Stimulated activated CD8-positive, alpha-beta memory T cell treated with anti-CD3 and anti-CD28 coated beads, Interleukin-15, amount 100 ng/mL, for 4 hours (primary cell): ENCODE measurements at regions not wholly inside any gene's neighbourhood (a gene's known extent, or its start where the extent isn't known, plus 50 kb on each side); places are given as distances from the start of the nearest gene placed in this dataset.
A peak's percentile ranks its signal among the peaks of the same experiment; 100 is the strongest.

Experiments
- DNase-seq, 2 donors: peaks; one replicate each; pipeline ENCODE4 v3.0.0-alpha.2; 2020; ENCODE audit warnings: low read depth in 2 of 2

DNA sequence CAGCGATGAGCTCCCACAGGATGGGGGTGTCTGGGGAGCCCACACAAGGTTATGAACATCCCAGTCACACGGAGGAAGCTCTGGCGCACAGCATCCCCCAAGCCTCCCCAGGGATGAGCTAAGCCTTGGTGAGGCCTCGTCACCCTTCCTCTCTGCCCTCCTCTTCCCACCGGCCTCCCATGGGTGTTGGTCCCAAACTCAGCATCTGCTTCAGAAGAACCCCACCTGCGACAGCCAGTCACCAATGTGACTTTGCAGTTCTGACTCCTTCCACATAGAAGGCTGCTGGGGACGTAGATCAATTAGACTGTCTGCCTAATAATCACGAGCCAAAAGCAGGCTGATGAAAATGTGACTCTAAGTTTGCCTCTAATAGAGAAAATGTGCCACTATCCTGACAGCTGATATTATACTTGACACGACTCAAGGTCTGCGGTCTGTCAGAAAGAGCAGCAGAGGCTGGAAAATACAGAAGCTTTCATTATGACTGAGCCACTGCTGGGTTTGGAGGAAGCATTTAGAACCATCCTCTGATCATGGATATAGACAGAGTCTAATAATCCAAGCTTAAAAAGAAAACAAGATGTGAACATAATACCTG is 116.0 kb upstream of the PFKP start:
- DNase-seq, result no peak

DNA sequence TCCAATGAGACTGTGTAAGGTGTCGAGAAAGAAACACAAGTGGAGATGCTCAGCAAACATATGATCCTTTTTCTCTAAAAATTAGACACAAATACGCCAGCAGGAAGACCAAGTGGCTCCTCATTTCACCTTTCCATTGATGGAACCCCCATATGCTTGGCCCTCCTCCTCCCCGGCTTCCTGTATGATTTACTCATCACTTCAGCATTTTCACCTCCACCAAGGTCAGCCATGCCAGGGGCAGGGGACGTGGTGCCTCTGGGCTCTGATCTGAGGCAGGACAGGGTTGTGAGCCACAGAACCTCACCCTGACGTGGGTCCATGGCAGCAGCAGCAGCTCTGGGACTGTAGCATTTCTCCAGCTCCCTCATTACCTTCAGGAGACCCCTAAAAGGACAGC is 116.8 kb upstream of the PFKP start:
- no peak for DNase-seq

DNA sequence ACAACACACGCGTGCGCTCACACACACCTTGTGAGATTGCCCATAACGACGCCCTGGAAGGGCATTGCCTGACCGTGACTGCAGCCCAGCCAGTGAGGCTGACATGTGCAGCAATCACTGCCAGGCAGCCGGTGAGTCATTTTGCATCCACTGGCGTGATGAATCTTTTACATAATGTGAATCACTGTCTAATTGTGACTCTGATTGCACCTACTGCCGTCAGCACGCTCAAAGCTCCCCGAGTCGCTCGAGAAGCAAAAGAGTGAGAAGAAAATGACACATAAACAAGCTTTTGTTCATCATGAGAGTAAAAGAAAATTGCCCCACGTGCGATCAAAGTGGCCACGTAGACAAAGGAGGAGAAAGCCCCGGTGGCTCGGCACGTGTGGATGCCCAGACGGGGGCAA is 117.4 kb upstream of the PFKP start:
- no peak for DNase-seq

DNA sequence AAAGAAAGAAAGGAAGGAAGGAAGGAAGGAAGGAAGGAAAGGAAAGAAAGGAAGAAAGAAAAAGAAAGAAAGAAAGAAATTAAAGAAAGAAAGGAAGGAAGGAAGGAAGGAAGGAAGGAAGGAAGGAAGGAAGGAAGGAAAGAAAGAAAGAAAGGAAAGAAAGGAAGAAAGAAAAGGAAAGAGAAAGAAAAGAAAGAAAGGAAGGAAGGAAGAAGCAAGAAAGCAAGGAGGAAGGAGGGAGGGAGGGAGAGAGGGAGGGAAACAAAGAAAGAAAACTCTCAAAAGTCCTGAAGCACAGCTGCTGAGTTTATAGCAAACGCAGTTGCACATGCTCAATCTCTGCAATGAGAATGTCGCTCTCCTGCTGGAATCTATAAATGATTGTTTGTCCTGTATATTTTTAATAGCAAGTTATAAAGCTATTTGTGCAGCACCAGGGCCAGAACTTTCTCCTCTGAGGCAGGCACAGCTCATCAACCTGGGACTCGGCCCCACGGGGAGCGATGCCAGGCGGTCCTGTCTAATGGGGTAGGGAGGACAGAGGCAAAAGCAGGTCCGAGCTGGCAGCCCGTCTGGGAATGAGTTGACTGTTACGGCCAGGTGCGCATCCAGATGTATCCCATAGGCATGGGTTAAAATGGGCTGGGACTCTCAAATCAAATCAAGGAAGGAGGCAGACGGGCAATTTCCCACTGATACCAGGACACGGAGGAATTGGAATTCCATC is 118.0 kb upstream of the PFKP start:
- no peak for DNase-seq

DNA sequence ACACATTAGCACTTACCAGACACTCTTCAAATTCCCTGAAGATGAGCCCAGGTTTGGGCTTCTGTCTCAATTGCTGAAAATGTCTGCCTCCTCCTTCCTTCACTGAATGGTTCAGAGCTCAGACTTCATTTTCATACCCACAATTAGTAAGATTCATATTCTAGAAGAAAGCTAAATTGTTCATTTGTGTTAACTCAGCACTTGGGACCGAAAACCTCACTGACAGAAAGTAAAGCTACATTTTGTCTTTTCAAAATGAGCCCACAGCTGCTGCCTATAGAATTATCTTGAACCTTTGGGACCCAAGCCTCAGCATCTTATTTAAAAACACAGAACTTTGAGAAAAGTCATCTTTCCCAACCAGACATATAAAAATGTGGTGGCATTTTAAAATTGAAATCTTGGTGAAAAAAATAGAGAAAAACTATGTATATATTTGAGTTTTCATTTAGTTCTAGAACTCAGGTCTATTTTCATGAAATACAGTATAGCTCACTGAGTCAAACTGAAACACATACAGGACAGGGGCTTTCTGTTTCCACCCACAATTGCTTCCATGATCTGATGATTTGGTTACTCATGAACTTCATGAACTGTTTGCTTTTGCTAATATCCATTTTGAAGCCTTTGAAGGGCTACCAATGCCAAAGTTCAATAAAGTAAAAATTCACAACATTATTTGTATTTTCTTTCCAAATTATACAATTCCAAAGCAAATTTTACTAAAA is 119.1 kb upstream of the PFKP start:
- no peak for DNase-seq

DNA sequence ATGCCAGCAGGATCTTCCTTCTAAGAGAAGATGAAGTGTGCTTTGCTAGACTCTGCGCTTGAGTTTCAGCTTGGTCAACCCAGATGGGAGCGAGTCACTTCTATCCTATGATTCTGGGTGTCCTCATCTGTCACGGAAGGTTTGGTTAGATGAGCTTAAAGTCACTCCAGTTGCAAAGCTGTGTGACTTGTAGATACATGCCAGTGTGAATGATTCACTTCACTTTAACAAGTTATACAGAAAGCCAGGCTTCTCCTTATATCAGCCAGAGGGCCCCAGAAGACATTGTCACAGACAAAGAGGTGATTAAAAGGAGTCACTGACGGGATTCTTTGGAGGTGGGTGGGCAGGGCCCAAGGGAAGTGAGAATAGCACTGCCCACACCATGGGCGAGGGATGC is 122.6 kb upstream of the PFKP start:
- no peak for DNase-seq

DNA sequence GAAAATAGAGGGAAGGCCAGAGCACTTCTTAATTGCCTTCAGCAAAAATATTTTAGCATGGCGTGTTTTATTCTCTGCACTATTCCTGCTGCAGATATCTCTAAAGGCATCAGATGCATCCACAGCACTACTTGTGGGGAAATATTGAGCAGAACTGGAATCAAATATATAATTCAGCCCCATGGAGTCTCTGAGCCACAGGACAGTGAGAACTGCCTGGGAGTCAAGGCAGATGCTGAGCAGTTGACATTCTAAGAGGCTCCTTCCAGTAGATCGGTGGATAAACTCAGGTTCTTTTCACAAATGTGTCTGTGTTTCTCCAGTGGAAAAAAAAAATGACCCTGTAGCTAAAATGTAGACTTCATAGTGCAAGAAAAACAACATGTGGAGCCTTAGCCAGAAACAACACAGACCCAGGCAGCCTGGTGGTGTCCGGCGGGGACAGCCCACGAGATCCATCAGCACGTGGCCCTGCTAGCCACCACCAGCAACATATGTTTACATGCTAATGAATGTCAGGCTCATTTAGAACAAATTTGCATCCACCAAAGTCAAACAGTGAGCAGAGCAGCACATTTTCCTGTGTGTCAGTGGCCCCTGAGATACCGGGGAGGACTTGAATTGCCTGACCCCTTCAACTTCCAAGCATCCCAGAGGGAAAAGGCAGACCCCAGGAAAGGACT is 123.3 kb upstream of the PFKP start:
- DNase-seq, result no peak

DNA sequence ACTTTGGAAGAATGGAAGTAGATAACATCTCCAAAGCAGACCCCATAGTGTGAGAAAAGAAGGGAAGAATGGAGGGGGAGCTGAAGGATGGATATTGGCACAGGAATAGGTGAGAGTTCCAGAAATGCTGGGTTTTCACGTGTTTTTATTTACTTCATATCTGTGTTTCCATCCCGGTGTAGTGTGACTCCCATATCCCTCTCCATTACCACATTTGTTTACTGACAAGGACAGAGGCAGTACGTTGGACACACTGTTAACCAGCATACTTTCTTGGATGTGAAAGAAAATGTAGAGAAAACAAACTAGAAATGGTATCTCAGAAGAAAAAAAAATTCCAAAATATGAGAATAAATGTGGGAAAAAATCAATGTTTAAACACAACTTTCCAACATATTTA is 124.4 kb upstream of the PFKP start:
- no peak for DNase-seq

DNA sequence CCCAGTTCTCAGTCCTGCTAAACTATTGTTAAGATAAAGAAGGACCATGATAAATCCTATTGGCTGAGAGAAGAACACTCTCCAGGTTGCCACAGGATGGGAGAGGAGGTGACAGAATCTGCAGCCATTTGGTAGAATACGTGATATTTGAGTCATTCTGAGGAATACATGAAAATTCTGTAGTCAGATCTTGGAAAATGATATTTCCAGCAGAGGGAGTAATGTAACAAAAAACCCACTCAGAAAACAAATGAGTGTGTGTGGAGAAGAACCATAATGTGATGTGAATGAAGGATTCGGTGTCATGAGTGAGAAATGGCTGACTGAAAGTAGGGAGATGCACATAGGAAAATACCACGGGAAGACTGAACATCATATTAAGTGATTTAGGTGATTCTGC is 128.5 kb upstream of the PFKP start:
- DNase-seq, result no peak

DNA sequence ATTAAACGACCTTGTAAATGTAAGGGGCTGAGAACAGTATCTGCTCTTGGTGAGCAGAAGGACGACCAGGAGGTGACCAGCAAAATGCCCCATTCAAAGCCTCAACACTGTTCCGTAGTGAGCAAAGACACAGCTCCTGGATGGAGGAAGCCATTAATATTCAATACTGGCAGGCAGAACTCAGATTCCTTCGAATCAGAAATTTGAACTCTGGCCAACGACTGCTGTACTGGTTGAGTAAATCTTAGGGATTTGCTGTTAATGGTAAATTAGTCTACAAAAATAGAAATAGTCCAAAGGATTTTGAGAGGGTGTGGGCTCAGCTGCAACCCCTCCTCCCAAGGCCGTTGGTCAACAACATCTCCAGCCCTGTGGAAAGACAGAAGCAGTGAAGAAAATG is 130.5 kb upstream of the PFKP start:
- DNase-seq, result no peak

DNA sequence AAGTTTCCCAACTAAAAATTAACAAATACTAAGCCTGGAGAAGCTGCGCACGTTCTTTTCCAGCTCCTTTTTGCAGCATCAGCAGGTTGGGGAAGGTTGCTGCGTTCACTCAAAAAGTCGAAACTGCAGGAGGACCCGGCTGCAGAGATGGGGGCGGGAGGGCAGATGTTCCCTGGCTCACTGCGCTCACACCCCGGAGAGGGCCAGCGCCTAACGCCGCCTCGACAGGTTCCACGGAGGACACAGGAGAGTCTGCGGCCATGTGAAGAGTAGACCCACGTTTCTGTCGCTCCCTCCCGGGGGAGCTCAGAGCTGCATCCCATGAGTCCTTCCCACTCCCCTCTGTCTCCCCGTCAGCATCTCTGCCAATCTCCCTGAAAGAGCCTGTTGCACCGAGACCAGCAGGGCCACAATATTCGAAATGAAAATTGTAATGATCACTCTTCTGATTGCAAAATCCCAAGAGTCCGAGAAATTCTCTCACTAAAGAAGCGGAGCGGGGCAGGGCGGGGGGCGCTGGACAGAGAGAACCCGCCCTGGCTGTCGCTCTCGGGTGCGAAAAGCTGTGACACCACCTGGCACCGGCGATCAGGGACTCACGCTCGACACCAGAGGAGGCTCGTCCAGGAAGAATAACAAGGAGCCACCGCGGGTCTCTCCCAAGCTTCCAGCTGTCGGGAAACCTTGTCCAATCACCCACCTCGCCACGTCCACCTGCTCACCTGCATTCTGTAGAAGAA is 131.5 kb upstream of the PFKP start:
- DNase-seq, result no peak

DNA sequence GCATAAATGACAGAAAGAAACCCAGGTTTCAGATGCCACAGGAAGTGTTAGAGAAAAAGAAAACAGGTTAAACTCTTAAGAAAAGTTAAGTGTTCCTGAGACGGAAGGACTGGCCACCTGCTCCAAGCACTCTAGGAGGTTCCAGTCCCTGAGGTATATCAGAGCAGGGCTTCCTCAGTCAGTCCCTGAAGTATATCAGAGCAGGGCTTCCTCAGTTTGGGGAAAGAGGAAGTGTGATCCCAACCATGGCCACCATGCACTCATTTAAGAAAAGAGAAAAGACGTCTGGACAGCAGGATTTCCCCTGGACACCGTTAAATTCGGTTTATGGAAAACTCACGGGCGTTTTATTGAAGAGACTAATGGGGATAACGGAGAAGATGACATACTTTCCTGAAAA is 133.4 kb upstream of the PFKP start:
- no peak for DNase-seq

DNA sequence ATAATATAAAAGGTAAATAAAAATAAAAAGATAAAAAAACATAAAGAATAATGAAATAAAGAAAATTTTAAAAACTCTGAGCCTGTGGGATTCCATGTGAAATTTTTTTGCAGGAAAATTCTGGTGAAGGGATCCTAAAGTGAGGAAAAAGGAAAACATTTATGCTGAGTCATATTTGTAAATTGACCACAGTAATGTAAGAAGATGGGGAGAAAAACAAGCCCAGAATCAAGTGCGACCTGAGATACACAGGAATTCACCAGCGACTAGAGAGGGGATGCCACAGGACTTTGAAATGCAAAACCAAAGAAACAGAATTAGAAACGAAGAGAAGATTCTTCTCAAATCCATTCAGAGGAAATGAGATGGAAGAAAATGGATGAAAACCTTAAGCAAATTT is 133.8 kb upstream of the PFKP start:
- DNase-seq, result no peak

DNA sequence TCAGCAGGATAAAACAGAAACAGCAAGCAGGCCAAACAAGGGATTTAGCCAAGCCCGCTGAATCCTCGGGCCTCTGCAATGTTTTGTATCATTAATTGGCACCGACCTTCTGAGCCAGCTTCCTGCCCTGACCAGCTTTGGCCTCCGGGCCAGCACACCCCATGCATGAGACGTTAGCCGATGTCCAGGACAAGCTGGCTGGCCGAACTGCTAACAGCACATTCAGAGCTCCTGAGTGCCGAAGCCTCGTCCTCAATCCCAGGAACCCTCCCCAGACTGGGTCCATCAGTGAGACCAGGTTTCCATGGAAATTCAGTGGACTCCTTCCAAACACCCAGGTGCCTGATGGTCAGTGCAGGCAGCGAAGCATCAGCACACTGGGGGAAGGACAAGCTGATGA is 134.3 kb upstream of the PFKP start:
- DNase-seq, result no peak

DNA sequence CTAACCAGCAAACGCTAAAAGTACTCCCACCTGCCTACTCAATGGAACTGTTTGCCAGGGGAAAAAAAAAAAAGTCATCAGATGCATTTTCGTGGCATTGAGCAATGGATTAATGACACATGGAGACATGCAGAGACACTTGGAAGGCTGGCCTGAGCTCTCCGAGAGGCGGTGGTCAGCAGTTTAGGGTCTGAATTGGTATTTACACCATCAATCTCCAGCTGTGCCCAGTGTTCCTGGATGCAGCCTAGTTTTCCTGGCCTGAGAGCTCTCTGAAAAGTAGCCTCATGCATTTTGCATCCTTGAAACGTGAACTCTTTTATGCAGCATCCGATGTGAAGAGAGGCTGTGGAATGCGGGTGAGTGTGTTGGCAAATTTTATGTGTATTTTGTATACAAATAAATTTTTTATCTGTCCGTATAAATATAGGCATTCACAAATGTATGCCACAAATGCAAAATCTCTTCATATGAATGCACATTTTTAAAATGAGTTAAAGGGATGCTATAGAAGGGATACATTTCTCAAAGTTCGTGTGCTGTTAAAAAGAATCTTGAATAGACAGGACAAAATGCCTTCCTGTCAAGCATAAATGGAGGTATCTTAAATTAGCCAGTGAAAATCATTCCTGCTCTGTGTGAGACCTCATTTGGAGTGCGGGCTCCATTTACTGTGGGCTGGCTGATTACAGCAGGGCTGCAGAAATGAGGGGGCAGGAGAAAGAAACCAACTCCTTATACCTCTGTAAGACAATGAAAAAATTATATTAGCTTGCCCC is 137.7 kb upstream of the PFKP start:
- no peak for DNase-seq

DNA sequence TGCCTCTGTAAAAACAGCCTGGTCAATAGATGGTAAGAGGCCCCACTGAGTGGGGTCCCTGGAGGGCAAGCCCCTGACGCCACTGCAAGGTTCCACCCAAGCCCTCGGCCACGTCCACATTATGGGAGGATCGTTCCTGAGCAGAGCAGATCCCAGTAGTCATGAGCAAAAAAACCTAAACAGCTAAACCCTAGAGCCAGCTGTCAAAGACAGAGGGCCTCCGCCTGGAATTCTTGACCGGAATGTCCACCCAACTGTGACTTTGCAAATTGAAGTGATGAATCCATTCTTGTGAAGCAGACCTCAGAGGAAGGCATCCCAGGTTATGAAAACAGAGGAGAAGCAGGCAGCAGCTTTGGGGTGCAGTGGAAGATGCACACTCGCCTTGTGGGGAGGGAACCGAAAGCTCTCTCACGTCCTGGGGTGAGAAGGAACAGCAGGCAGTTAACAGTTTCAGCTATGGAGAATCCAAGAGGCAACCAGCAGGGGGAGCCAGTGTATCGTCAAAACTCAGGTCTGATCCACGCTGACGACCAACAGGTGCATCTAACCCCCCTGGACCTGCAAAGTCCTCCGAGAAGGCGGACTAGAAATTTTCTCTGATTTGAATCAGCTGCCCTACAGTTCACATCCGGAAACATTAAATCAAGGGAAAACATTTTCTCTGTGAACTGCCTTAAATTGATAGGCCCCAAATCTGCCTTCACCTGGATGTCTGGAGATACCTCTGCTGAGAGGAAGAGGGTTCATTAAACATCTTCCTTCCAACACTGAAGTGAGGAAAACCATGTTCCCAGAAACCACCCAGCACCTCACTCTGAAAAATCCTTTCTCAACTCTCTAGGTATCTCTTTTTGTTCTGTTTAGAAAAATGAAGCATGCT is 139.1 kb upstream of the PFKP start:
- peak in 1 of 2 donors; percentile 27 for DNase-seq

DNA sequence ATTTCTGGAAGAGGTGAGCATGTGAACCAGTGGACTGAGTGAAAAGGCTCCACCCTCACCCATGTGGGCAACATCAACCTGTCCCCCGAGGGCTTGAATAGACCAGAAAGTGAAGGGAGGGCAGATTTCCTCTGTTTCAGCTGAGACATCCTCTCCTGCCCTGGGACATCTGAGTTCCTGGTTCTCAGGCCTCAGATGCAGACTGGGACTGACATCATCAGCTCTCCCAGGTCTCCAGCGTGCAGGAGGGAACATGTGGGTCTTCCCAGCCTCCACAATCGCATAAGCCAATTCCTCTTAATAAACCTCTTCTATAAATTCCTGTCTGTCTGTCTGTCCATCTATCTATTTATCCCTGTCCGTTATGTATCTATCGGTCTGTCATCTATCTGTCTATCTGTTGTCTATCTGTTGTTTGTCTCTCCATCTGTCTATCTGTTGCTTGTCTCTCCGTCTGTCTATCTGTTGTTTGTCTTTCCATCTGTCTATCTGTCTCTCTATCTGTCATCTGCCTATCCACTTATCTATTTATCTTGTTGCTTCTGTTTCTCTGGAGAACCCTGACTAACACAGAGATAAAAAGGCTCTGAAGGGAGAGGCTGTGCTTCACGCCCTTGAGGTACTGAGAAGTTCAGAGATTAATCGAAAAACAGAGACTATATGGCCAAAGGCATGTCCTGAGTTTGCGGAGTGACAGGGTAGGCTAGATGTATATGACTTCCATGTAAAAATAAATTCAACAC is 140.3 kb upstream of the PFKP start:
- DNase-seq, result no peak

DNA sequence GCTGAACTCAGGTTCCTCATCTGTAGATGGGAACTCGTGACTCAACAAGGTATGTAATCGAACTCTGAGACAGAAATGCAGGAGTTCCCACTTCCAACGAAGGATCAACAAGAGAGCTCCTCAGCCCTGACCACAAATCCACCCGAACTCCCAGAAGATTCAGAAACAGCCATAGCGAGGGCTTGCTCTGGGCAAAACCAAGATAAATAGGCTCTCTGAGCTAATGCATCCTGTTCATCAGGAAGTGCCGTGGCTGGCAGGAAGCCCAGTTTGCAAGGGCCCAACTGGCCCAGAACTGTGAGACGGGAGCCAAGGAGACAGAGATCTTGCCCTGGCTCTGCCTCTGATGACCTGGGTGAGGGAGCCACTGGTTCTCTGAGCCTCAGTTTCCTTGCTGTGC is 141.7 kb upstream of the PFKP start:
- DNase-seq, result no peak

DNA sequence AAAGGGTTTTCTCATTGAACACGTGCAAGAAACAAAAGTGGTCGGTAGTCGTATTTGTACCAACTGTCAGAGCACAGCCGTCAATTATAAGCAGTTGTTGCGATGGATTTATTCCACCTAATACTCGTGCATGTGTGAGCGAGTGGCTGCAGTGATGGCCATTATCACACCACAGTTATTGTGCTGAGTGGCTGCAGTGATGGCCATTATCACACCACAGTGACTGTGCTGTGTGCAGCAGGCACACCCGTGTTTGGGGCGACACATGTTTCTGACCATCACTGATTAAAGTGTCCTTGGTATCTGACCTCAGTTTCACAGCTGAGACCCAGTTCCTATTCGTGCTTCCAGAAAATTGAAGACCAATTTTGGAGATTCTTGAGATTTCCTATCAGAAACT is 142.9 kb upstream of the PFKP start:
- DNase-seq, result no peak
